GM23338 (cell line): ENCODE measurements at regions not wholly inside any gene's neighbourhood (a gene's known extent, or its start where the extent isn't known, plus 50 kb on each side); places are given as distances from the start of the nearest gene placed in this dataset.

Source experiments
- ATAC-seq: fragments of 200-7000 bp; cut with Tn5 transposase; 3 replicates; pipeline ENCODE4 v1.9.1; 2020
- DNase-seq: peaks from one replicate; pipeline ENCODE4 v3.0.0-alpha.2; 2015; ENCODE audit warnings: low spot score
- H2AFZ ChIP-seq: fragments of 200-600 bp; sonication (generic); 2 replicates; pipeline ENCODE4 v1.8.0; 2016; ENCODE audit warnings: antibody characterized with exemption, mild to moderate bottlenecking, moderate library complexity
- H3F3A ChIP-seq: fragments of 200-600 bp; sonication (generic); replicated peaks from 2 replicates; pipeline ENCODE4 v1.8.0; 2017; ENCODE audit warnings: antibody characterized with exemption, mixed run types, low read depth
- H3K27ac ChIP-seq: fragments of 200-600 bp; sonication (generic); 2 replicates; pipeline ENCODE4 v1.6.1; 2016; ENCODE audit warnings: low read depth
- H3K27me3 ChIP-seq: fragments of 200-600 bp; sonication (generic); 2 replicates; pipeline ENCODE4 v1.8.0; 2016; ENCODE audit warnings: mild to moderate bottlenecking, mixed run types, moderate library complexity; ENCODE audit not compliant: insufficient read depth
- H3K36me3 ChIP-seq: fragments of 200-600 bp; sonication (generic); 2 replicates; pipeline ENCODE4 v1.8.0; 2016; ENCODE audit warnings: mild to moderate bottlenecking; ENCODE audit not compliant: insufficient read depth
- H3K4me1 ChIP-seq: fragments of 200-600 bp; sonication (generic); 2 replicates; pipeline ENCODE4 v1.8.0; 2016; ENCODE audit warnings: mild to moderate bottlenecking, moderate library complexity; ENCODE audit not compliant: insufficient read depth
- H3K4me2 ChIP-seq: fragments of 200-600 bp; sonication (generic); 2 replicates; pipeline ENCODE4 v1.7.1; 2017; ENCODE audit warnings: mixed run types
- H3K4me3 ChIP-seq: fragments of 200-600 bp; sonication (generic); 2 replicates; pipeline ENCODE4 v1.6.1; 2016; ENCODE audit warnings: mixed run types
- H3K79me2 ChIP-seq: fragments of 200-600 bp; sonication (generic); replicated peaks from 2 replicates; pipeline ENCODE4 v1.8.0; 2017; ENCODE audit warnings: mild to moderate bottlenecking; ENCODE audit not compliant: insufficient read depth
- H3K9me2 ChIP-seq: fragments of 200-600 bp; sonication (generic); 2 replicates; pipeline ENCODE4 v1.8.0; 2017; ENCODE audit not compliant: insufficient read depth
- H4K20me1 ChIP-seq: fragments of 200-600 bp; sonication (generic); replicated peaks from 2 replicates; pipeline ENCODE4 v1.8.0; 2017; ENCODE audit warnings: mild to moderate bottlenecking; ENCODE audit not compliant: insufficient read depth
- H3K27ac Mint-ChIP-seq: 2 replicates; pipeline ENCODE4 v1.8.0; 2020; ENCODE audit warnings: inconsistent platforms, mild to moderate bottlenecking, moderate library complexity, mixed read lengths
- H3K27me3 Mint-ChIP-seq: 3 replicates; pipeline ENCODE4 v1.8.0; 2022; ENCODE audit warnings: low read depth, mild to moderate bottlenecking, moderate library complexity, mixed read lengths, inconsistent platforms; ENCODE audit not compliant: insufficient read depth, poor library complexity
- H3K36me3 Mint-ChIP-seq: 3 replicates; pipeline ENCODE4 v1.8.0; 2021; ENCODE audit warnings: low read depth, mild to moderate bottlenecking, inconsistent platforms, moderate library complexity, mixed read lengths
- H3K4me1 Mint-ChIP-seq: 3 replicates; pipeline ENCODE4 v1.8.0; 2020; ENCODE audit warnings: mild to moderate bottlenecking, inconsistent platforms, mixed read lengths
- H3K4me3 Mint-ChIP-seq: 3 replicates; pipeline ENCODE4 v1.8.0; 2021; ENCODE audit warnings: moderate library complexity, mild to moderate bottlenecking, inconsistent platforms, mixed read lengths
- H3K9me3 Mint-ChIP-seq: 3 replicates; pipeline ENCODE4 v1.8.0; 2020; ENCODE audit warnings: moderate library complexity, mild to moderate bottlenecking, inconsistent platforms, mixed read lengths
- CREB1 ChIP-seq: fragments of 250-450 bp; sonication (Bioruptor Pico); IDR thresholded peaks from 2 replicates; pipeline ENCODE4 v1.5.0; 2020; ENCODE audit warnings: low read depth, mild to moderate bottlenecking, moderate library complexity
- ETS1 ChIP-seq: IDR thresholded peaks from 2 replicates; pipeline ENCODE4 v1.6.1; 2016; ENCODE audit warnings: antibody characterized with exemption
- EZH2 ChIP-seq: fragments of 200-600 bp; sonication (generic); IDR thresholded peaks from one replicate; pipeline ENCODE4 v1.8.0; 2017; ENCODE audit warnings: antibody characterized with exemption, mild to moderate bottlenecking, low read depth; ENCODE audit not compliant: unreplicated experiment
- EZH2phosphoT487 ChIP-seq: fragments of 200-600 bp; sonication (generic); IDR thresholded peaks from one replicate; pipeline ENCODE4 v1.8.1; 2018; ENCODE audit warnings: antibody characterized with exemption; ENCODE audit not compliant: unreplicated experiment
- JUNB ChIP-seq: IDR thresholded peaks from one replicate; pipeline ENCODE4 v1.6.1; 2016; ENCODE audit warnings: antibody characterized with exemption; ENCODE audit not compliant: unreplicated experiment
- NANOG ChIP-seq: IDR thresholded peaks from 2 replicates; pipeline ENCODE4 v1.6.1; 2016; ENCODE audit warnings: antibody characterized with exemption, borderline replicate concordance
- POLR2AphosphoS5 ChIP-seq: IDR thresholded peaks from 2 replicates; pipeline ENCODE4 v1.6.1; 2016; ENCODE audit warnings: antibody characterized with exemption, low read depth
- REST ChIP-seq: IDR thresholded peaks from one replicate; pipeline ENCODE4 v1.6.1; 2018; ENCODE audit warnings: antibody characterized with exemption; ENCODE audit not compliant: unreplicated experiment
- STAT1 ChIP-seq: IDR thresholded peaks from one replicate; pipeline ENCODE4 v1.6.1; 2016; ENCODE audit warnings: antibody characterized with exemption; ENCODE audit not compliant: unreplicated experiment
- ZNF114 ChIP-seq: fragments of 250-450 bp; sonication (Bioruptor Pico); IDR thresholded peaks from 2 replicates; pipeline ENCODE4 v1.5.0; 2020; ENCODE audit warnings: mild to moderate bottlenecking, moderate library complexity
- ZNF331 ChIP-seq: fragments of 250-450 bp; sonication (Bioruptor Pico); IDR thresholded peaks from 2 replicates; pipeline ENCODE4 v1.5.0; 2020; ENCODE audit warnings: low read depth, mild to moderate bottlenecking, moderate library complexity
- TF ChIP-seq, protein P1 (sequence below), 2 experiments: fragments of 200-600 bp in 1 of 2; sonication (generic) in 1 of 2; conservative IDR thresholded peaks; 2 replicates each; pipeline versions ENCODE4 v1.5.1 to v1.6.1; 2016 to 2017; ENCODE audit warnings: antibody characterized with exemption in 2 of 2, low read depth in 2 of 2, mild to moderate bottlenecking in 2 of 2, moderate library complexity in 1 of 2
- TF ChIP-seq, protein P2 (sequence below): fragments of 250-450 bp; sonication (Bioruptor Pico); IDR thresholded peaks from 2 replicates; pipeline ENCODE4 v1.5.0; 2020; ENCODE audit warnings: mild to moderate bottlenecking, moderate library complexity

GRCh38 chr3:124639406-124640237, 90.6 kb upstream of the UMPS start:
- no peaks in the 10 kb centered on the region for H3K9me3 Mint-ChIP-seq
- no peak overlapping the region for H3K27ac ChIP-seq
- peaks cover 45% of the 10 kb centered on the region for H3K4me1 Mint-ChIP-seq
- no peaks in the 10 kb centered on the region for H4K20me1 ChIP-seq
- peaks cover 34% of the 10 kb centered on the region for H3K4me1 ChIP-seq
- no peak for ATAC-seq
- H3K36me3 Mint-ChIP-seq: no peaks in the 10 kb centered on the region
- H3F3A ChIP-seq: no peaks in the 10 kb centered on the region
- no peak overlapping the region for H3K27ac Mint-ChIP-seq
- no peaks in the 10 kb centered on the region for H3K79me2 ChIP-seq
- no peaks in the 10 kb centered on the region for H3K27me3 ChIP-seq
- H2AFZ ChIP-seq: no peak overlapping the region
- H3K4me3 ChIP-seq: no peak overlapping the region
- H3K4me3 Mint-ChIP-seq: no peak overlapping the region
- peaks cover 2% of the 10 kb centered on the region for H3K27me3 Mint-ChIP-seq
- H3K4me2 ChIP-seq: no peak overlapping the region
- TF ChIP-seq EZH2: no peak
- TF ChIP-seq, protein P1, sequence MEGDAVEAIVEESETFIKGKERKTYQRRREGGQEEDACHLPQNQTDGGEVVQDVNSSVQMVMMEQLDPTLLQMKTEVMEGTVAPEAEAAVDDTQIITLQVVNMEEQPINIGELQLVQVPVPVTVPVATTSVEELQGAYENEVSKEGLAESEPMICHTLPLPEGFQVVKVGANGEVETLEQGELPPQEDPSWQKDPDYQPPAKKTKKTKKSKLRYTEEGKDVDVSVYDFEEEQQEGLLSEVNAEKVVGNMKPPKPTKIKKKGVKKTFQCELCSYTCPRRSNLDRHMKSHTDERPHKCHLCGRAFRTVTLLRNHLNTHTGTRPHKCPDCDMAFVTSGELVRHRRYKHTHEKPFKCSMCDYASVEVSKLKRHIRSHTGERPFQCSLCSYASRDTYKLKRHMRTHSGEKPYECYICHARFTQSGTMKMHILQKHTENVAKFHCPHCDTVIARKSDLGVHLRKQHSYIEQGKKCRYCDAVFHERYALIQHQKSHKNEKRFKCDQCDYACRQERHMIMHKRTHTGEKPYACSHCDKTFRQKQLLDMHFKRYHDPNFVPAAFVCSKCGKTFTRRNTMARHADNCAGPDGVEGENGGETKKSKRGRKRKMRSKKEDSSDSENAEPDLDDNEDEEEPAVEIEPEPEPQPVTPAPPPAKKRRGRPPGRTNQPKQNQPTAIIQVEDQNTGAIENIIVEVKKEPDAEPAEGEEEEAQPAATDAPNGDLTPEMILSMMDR (conservative IDR thresholded peaks at IDR 0.05; ENCODE audit: low read depth in 2 of 2): no peak
- no peak for TF ChIP-seq CREB1
- TF ChIP-seq JUNB: no peak
- TF ChIP-seq ZNF331 (CRISPR knock-in tag): no peak
- TF ChIP-seq REST: no peak
- TF ChIP-seq ZNF114: no peak
- no peak for TF ChIP-seq POLR2AphosphoS5
- no peak for TF ChIP-seq NANOG
- TF ChIP-seq STAT1: no peak
- TF ChIP-seq ETS1: no peak
- TF ChIP-seq EZH2phosphoT487: no peak
- TF ChIP-seq, protein P2, sequence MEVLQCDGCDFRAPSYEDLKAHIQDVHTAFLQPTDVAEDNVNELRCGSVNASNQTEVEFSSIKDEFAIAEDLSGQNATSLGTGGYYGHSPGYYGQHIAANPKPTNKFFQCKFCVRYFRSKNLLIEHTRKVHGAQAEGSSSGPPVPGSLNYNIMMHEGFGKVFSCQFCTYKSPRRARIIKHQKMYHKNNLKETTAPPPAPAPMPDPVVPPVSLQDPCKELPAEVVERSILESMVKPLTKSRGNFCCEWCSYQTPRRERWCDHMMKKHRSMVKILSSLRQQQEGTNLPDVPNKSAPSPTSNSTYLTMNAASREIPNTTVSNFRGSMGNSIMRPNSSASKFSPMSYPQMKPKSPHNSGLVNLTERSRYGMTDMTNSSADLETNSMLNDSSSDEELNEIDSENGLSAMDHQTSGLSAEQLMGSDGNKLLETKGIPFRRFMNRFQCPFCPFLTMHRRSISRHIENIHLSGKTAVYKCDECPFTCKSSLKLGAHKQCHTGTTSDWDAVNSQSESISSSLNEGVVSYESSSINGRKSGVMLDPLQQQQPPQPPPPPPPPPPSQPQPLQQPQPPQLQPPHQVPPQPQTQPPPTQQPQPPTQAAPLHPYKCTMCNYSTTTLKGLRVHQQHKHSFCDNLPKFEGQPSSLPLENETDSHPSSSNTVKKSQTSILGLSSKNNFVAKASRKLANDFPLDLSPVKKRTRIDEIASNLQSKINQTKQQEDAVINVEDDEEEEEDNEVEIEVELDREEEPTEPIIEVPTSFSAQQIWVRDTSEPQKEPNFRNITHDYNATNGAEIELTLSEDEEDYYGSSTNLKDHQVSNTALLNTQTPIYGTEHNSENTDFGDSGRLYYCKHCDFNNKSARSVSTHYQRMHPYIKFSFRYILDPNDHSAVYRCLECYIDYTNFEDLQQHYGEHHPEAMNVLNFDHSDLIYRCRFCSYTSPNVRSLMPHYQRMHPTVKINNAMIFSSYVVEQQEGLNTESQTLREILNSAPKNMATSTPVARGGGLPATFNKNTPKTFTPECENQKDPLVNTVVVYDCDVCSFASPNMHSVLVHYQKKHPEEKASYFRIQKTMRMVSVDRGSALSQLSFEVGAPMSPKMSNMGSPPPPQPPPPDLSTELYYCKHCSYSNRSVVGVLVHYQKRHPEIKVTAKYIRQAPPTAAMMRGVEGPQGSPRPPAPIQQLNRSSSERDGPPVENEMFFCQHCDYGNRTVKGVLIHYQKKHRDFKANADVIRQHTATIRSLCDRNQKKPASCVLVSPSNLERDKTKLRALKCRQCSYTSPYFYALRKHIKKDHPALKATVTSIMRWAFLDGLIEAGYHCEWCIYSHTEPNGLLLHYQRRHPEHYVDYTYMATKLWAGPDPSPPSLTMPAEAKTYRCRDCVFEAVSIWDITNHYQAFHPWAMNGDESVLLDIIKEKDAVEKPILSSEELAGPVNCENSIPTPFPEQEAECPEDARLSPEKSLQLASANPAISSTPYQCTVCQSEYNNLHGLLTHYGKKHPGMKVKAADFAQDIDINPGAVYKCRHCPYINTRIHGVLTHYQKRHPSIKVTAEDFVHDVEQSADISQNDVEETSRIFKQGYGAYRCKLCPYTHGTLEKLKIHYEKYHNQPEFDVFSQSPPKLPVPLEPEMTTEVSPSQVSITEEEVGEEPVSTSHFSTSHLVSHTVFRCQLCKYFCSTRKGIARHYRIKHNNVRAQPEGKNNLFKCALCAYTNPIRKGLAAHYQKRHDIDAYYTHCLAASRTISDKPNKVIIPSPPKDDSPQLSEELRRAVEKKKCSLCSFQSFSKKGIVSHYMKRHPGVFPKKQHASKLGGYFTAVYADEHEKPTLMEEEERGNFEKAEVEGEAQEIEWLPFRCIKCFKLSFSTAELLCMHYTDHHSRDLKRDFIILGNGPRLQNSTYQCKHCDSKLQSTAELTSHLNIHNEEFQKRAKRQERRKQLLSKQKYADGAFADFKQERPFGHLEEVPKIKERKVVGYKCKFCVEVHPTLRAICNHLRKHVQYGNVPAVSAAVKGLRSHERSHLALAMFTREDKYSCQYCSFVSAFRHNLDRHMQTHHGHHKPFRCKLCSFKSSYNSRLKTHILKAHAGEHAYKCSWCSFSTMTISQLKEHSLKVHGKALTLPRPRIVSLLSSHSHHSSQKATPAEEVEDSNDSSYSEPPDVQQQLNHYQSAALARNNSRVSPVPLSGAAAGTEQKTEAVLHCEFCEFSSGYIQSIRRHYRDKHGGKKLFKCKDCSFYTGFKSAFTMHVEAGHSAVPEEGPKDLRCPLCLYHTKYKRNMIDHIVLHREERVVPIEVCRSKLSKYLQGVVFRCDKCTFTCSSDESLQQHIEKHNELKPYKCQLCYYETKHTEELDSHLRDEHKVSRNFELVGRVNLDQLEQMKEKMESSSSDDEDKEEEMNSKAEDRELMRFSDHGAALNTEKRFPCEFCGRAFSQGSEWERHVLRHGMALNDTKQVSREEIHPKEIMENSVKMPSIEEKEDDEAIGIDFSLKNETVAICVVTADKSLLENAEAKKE (CRISPR knock-in tag): no peak
- no peaks in the 10 kb centered on the region for H3K36me3 ChIP-seq
- peaks cover 9% of the 10 kb centered on the region; the same call in 1 of the 2 replicates for H3K9me2 ChIP-seq
- no peak for DNase-seq
